GM12864 (cell line): ENCODE measurements at regions not wholly inside any gene's neighbourhood (a gene's known extent, or its start where the extent isn't known, plus 50 kb on each side); places are given as distances from the start of the nearest gene placed in this dataset.

Experiments used
- DNase-seq: peaks from one replicate; pipeline ENCODE4 v3.0.0-alpha.2; 2011; ENCODE audit warnings: low read depth
- H3K4me3 ChIP-seq: 2 replicates; pipeline ENCODE4 v1.5.1; 2011; ENCODE audit warnings: mild to moderate bottlenecking, low read depth, low read length, control low read depth
- TF ChIP-seq, protein P1 (sequence below): IDR thresholded peaks from 2 replicates; pipeline ENCODE4 v1.5.1; 2011; ENCODE audit warnings: low read depth, mild to moderate bottlenecking, moderate library complexity, low read length, control low read depth, inconsistent platforms; ENCODE audit errors: missing control alignments

- TF ChIP-seq, protein P1, sequence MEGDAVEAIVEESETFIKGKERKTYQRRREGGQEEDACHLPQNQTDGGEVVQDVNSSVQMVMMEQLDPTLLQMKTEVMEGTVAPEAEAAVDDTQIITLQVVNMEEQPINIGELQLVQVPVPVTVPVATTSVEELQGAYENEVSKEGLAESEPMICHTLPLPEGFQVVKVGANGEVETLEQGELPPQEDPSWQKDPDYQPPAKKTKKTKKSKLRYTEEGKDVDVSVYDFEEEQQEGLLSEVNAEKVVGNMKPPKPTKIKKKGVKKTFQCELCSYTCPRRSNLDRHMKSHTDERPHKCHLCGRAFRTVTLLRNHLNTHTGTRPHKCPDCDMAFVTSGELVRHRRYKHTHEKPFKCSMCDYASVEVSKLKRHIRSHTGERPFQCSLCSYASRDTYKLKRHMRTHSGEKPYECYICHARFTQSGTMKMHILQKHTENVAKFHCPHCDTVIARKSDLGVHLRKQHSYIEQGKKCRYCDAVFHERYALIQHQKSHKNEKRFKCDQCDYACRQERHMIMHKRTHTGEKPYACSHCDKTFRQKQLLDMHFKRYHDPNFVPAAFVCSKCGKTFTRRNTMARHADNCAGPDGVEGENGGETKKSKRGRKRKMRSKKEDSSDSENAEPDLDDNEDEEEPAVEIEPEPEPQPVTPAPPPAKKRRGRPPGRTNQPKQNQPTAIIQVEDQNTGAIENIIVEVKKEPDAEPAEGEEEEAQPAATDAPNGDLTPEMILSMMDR = peak; percentile 56
- DNase-seq = no peak
- no peak overlapping the region for H3K4me3 ChIP-seq
These were observed 179.0 kb upstream of the CD180 start for GRCh38 chr5:67375606-67376005.

DNA sequence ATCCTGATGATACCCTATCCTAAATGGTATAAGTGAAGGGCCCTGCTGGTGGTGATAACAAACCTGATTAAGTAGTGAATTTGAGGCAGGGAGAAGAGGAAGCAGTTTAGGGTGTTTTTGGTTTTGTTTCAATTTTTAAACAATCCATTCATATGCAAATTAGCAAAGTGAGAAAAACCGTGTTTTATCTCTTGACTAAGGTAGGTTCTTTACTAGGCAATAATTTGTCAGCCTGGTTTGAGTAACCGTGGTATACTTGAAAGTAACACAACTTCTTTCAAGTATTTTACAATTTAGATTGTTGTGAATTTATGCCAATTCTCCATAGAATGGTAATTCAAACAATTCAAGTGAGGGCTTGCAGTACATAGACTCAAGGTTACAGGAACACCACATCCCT lies 177.8 kb upstream of the CD180 start:
- no peak for DNase-seq
- TF ChIP-seq, protein P1 = no peak
- H3K4me3 ChIP-seq = no peak overlapping the region

GRCh38 chr5:67373518-67373917 lies 176.9 kb upstream of the CD180 start:
- TF ChIP-seq, protein P1 = no peak
- no peak overlapping the region for H3K4me3 ChIP-seq
- DNase-seq = no peak

GRCh38 chr5:67372887-67373286 lies 176.3 kb upstream of the CD180 start:
- TF ChIP-seq, protein P1 = no peak

GRCh38 chr5:67371924-67372323 lies 175.3 kb upstream of the CD180 start:
- no peak for DNase-seq
- TF ChIP-seq, protein P1 = no peak
- no peak overlapping the region for H3K4me3 ChIP-seq

More at GRCh38 chr5:67372887-67373286, 176.3 kb upstream of the CD180 start:
- DNase-seq = no peak
- no peak overlapping the region for H3K4me3 ChIP-seq

DNA sequence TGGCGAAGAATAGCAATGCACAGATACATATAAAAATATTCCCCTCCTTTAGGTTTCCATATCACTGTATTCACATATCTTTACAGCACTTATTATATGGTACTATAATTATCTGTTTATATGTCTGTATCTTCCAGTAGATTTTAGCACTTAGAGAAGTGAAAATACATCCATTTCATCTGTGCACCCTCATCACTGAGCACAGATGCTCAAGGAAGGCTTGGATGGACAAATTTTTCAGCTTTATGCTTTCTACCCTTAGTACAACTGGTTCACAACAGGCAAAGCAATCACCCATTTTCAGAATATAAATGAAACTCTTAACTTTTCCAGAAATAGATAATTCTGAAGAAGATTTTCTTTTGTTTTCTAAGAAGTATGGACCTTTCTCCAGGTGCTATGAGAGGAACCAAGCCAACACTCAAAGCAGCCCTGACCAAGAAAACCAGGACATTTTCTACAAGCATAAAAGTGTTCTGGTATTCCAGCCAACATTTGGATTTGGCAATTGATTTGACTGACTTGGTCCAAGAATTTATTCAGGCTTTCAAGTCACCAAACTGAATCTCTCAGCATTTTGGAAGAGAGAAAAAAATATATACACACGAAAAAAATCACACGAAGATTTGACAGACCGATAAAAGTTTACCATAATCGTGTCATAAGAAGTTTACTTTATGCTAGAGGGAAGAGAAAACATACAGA lies 170.2 kb upstream of the CD180 start:
- DNase-seq = no peak
- H3K4me3 ChIP-seq = no peak overlapping the region

More for the DNA sequence above, 170.2 kb upstream of the CD180 start:
- TF ChIP-seq, protein P1 = no peak
